H9 (cell line): ENCODE measurements at regions not wholly inside any gene's neighbourhood (a gene's known extent, or its start where the extent isn't known, plus 50 kb on each side); places are given as distances from the start of the nearest gene placed in this dataset.

Experiments
- DNase-seq: peaks from one replicate; pipeline ENCODE4 v3.0.0-alpha.2; 2017
- H2AFZ ChIP-seq: one replicate; pipeline ENCODE4 v1.6.1; 2013; ENCODE audit warnings: mild to moderate bottlenecking, low read length, control low read depth, moderate library complexity
- H2AK5ac ChIP-seq: 2 replicates; pipeline ENCODE4 v1.6.1; 2013; ENCODE audit warnings: low read length, control low read depth, mixed read lengths; ENCODE audit not compliant: insufficient read length
- H2BK120ac ChIP-seq: one replicate; pipeline ENCODE4 v1.6.1; 2013; ENCODE audit warnings: low read depth, mild to moderate bottlenecking, low read length, control low read depth, inconsistent platforms; ENCODE audit not compliant: poor library complexity, severe bottlenecking
- H2BK12ac ChIP-seq: 2 replicates; pipeline ENCODE4 v1.6.1; 2013; ENCODE audit warnings: low read length, control low read depth, mixed read lengths, low read depth; ENCODE audit not compliant: insufficient read length
- H2BK15ac ChIP-seq: 2 replicates; pipeline ENCODE4 v1.6.1; 2013; ENCODE audit warnings: low read depth, low read length, control low read depth
- H2BK20ac ChIP-seq: one replicate; pipeline ENCODE4 v1.6.1; 2013; ENCODE audit warnings: low read depth, mild to moderate bottlenecking, low read length, control low read depth, inconsistent platforms; ENCODE audit not compliant: poor library complexity, severe bottlenecking
- H2BK5ac ChIP-seq: 2 replicates; pipeline ENCODE4 v1.6.1; 2013; ENCODE audit warnings: low read length, control low read depth, mixed read lengths; ENCODE audit not compliant: insufficient read length
- H3K14ac ChIP-seq: 2 replicates; pipeline ENCODE4 v1.6.1; 2013; ENCODE audit warnings: low read length, control low read depth; ENCODE audit not compliant: insufficient read depth
- H3K18ac ChIP-seq: 2 replicates; pipeline ENCODE4 v1.6.1; 2013; ENCODE audit warnings: low read depth, mild to moderate bottlenecking, mixed read lengths, low read length, control low read depth; ENCODE audit not compliant: insufficient read length
- H3K23ac ChIP-seq: 2 replicates; pipeline ENCODE4 v1.6.1; 2013; ENCODE audit warnings: low read length, control low read depth, mixed read lengths, low read depth; ENCODE audit not compliant: insufficient read length
- H3K23me2 ChIP-seq: 2 replicates; pipeline ENCODE4 v1.6.1; 2013; ENCODE audit warnings: low read depth, mild to moderate bottlenecking, mixed read lengths, low read length, control low read depth; ENCODE audit not compliant: insufficient read length, poor library complexity, severe bottlenecking
- H3K27ac ChIP-seq: 2 replicates; pipeline ENCODE4 v1.5.1; 2013; ENCODE audit warnings: low read length, control low read depth, mixed read lengths, low read depth; ENCODE audit not compliant: insufficient read length
- H3K27me3 ChIP-seq: 2 replicates; pipeline ENCODE4 v1.6.1; 2013; ENCODE audit warnings: low read length, control low read depth, inconsistent platforms; ENCODE audit not compliant: insufficient read depth
- H3K4ac ChIP-seq: 2 replicates; pipeline ENCODE4 v1.6.1; 2013; ENCODE audit warnings: low read depth, mild to moderate bottlenecking, control low read depth, inconsistent platforms, low read length, moderate library complexity
- H3K4me1 ChIP-seq: 2 replicates; pipeline ENCODE4 v1.6.1; 2013; ENCODE audit warnings: low read length, control low read depth, inconsistent platforms; ENCODE audit not compliant: insufficient read depth
- H3K4me2 ChIP-seq: 2 replicates; pipeline ENCODE4 v1.6.1; 2013; ENCODE audit warnings: low read length, control low read depth, mixed read lengths; ENCODE audit not compliant: insufficient read length, insufficient read depth
- H3K56ac ChIP-seq: 2 replicates; pipeline ENCODE4 v1.6.1; 2013; ENCODE audit warnings: low read depth, mild to moderate bottlenecking, mixed read lengths, low read length, control low read depth; ENCODE audit not compliant: insufficient read length
- H3K79me1 ChIP-seq: 2 replicates; pipeline ENCODE4 v1.6.1; 2013; ENCODE audit warnings: low read depth, mild to moderate bottlenecking, moderate library complexity, low read length, control low read depth, inconsistent platforms; ENCODE audit not compliant: insufficient read depth, poor library complexity, severe bottlenecking
- H3K79me2 ChIP-seq: 2 replicates; pipeline ENCODE4 v1.6.1; 2013; ENCODE audit warnings: low read length, control low read depth, inconsistent platforms; ENCODE audit not compliant: insufficient read depth
- H3K9ac ChIP-seq: 2 replicates; pipeline ENCODE4 v1.6.1; 2013; ENCODE audit warnings: low read length, control low read depth, mixed read lengths; ENCODE audit not compliant: insufficient read length; ENCODE audit errors: extremely low read depth
- H3K9me3 ChIP-seq: one replicate; pipeline ENCODE4 v1.6.1; 2013; ENCODE audit warnings: low read depth, low read length, inconsistent platforms; ENCODE audit not compliant: control insufficient read depth
- H3T11ph ChIP-seq: one replicate; pipeline ENCODE4 v1.6.1; 2013; ENCODE audit warnings: mild to moderate bottlenecking, low read length, control low read depth, inconsistent platforms
- H4K20me1 ChIP-seq: one replicate; pipeline ENCODE4 v1.6.1; 2013; ENCODE audit not compliant: control insufficient read depth, insufficient read length, insufficient read depth
- H4K5ac ChIP-seq: 2 replicates; pipeline ENCODE4 v1.6.1; 2013; ENCODE audit warnings: low read depth, mild to moderate bottlenecking, mixed read lengths, low read length, control low read depth; ENCODE audit not compliant: insufficient read length
- H4K8ac ChIP-seq: replicated peaks from 2 replicates; pipeline ENCODE4 v1.6.1; 2013; ENCODE audit warnings: low read length, control low read depth, mixed read lengths, low read depth; ENCODE audit not compliant: insufficient read length
- H4K91ac ChIP-seq: 2 replicates; pipeline ENCODE4 v1.6.1; 2013; ENCODE audit warnings: low read depth, mild to moderate bottlenecking, moderate library complexity, mixed read lengths, low read length, control low read depth; ENCODE audit not compliant: insufficient read length
- H3K27ac Mint-ChIP-seq, 3 experiments: 2 replicates in 2 of 3; 3 replicates in 1 of 3; pipeline ENCODE4 v1.8.0; 2020 to 2021; ENCODE audit warnings: mixed read lengths in 3 of 3, mild to moderate bottlenecking in 1 of 3, moderate library complexity in 1 of 3
- H3K27me3 Mint-ChIP-seq: 2 replicates; pipeline ENCODE4 v1.8.0; 2021; ENCODE audit warnings: low read depth, mild to moderate bottlenecking, moderate library complexity, mixed read lengths
- H3K36me3 Mint-ChIP-seq, 3 experiments: 2 replicates in 2 of 3; 3 replicates in 1 of 3; pipeline ENCODE4 v1.8.0; 2020 to 2021; ENCODE audit warnings: low read depth in 3 of 3, mixed read lengths in 3 of 3; ENCODE audit not compliant: insufficient read depth in 1 of 3
- H3K4me1 Mint-ChIP-seq, 2 experiments: 2 replicates each; pipeline ENCODE4 v1.8.0; 2020; ENCODE audit warnings: mixed read lengths in 2 of 2
- H3K4me3 Mint-ChIP-seq, 2 experiments: 2 replicates in 1 of 2; 3 replicates in 1 of 2; pipeline ENCODE4 v1.8.0; 2020 to 2021; ENCODE audit warnings: mild to moderate bottlenecking in 2 of 2, mixed read lengths in 2 of 2, moderate library complexity in 1 of 2
- H3K9me3 Mint-ChIP-seq, 2 experiments: 2 replicates in 1 of 2; 3 replicates in 1 of 2; pipeline ENCODE4 v1.8.0; 2020; ENCODE audit warnings: mild to moderate bottlenecking in 2 of 2, mixed read lengths in 2 of 2, moderate library complexity in 1 of 2
- CTCF ChIP-seq: fragments of 200-600 bp; sonication (generic); conservative IDR thresholded peaks from 3 replicates; pipeline ENCODE4 v1.8.0; 2021; ENCODE audit warnings: antibody characterized with exemption, mild to moderate bottlenecking
- WGBS: extraction: QIAGEN DNeasy Blood & Tissue Kit; methylation state at CpG from one replicate; pipeline ENCODE4 v1.1.7; 2013; ENCODE audit warnings: missing lambda C conversion rate, low lambda C conversion rate, mixed read lengths; ENCODE audit not compliant: insufficient read length; ENCODE audit errors: extremely low coverage; 5-methylcytosine and 5-hydroxymethylcytosine counted together

- Histone ChIP-seq H3K27ac (no peak overlapping the region), H3K4me1 (no peaks in the 10 kb centered on the region), H4K91ac (no peak overlapping the region), H2BK5ac (no peak overlapping the region), H2AFZ (no peak overlapping the region), H4K20me1 (no peaks in the 10 kb centered on the region), H3K4me2 (no peak overlapping the region), H4K8ac (no peak overlapping the region), H2BK120ac (no peak overlapping the region), H3K9me3 (no peaks in the 10 kb centered on the region), H3K18ac (no peak overlapping the region), H4K5ac (no peak overlapping the region), H3K23ac (no peak overlapping the region), H2BK20ac (no peak overlapping the region), H3T11ph (no peak overlapping the region), H2AK5ac (no peak overlapping the region), H3K14ac (no peak overlapping the region), H2BK15ac (no peak overlapping the region), H3K79me2 (no peaks in the 10 kb centered on the region), H2BK12ac (no peak overlapping the region), H3K9ac (no peak overlapping the region), H3K4ac (no peak overlapping the region), H3K79me1 (no peaks in the 10 kb centered on the region), H3K23me2 (no peaks in the 10 kb centered on the region), H3K56ac (no peak overlapping the region), H3K27me3 (no peaks in the 10 kb centered on the region)
- H3K27me3 Mint-ChIP-seq = no peaks in the 10 kb centered on the region
- DNase-seq = no peak
- H3K4me1 Mint-ChIP-seq = no peaks in the 10 kb centered on the region
- no peak overlapping the region for H3K4me3 Mint-ChIP-seq
- no peak for TF ChIP-seq CTCF
- no CpG with 5 or more reads among the region's 3 CpGs for WGBS
- H3K36me3 Mint-ChIP-seq = no peaks in the 10 kb centered on the region
- H3K27ac Mint-ChIP-seq = no peak overlapping the region
- no peaks in the 10 kb centered on the region for H3K9me3 Mint-ChIP-seq
Observed at GRCh38 chr7:16357921-16358320, 63.4 kb downstream of the CRPPA start.
